GM18526 (cell line): ENCODE measurements at regions not wholly inside any gene's neighbourhood (a gene's known extent, or its start where the extent isn't known, plus 50 kb on each side); places are given as distances from the start of the nearest gene placed in this dataset.

Experiments used
- POLR2A ChIP-seq: IDR thresholded peaks from 3 replicates; pipeline ENCODE4 v1.6.1; 2011; ENCODE audit not compliant: insufficient read length; ENCODE audit errors: extremely low read depth

GRCh38 chr2:230644356-230644935, 68.2 kb upstream of the CAB39 start:
- no peak for TF ChIP-seq POLR2A

- no peak for TF ChIP-seq POLR2A
Observed at GRCh38 chr2:230648356-230648755, 64.3 kb upstream of the CAB39 start.

GRCh38 chr2:230650585-230651137, 62.0 kb upstream of the CAB39 start:
- no peak for TF ChIP-seq POLR2A

- TF ChIP-seq POLR2A = no peak
Observed at GRCh38 chr2:230654057-230654456, 58.6 kb upstream of the CAB39 start.

DNA sequence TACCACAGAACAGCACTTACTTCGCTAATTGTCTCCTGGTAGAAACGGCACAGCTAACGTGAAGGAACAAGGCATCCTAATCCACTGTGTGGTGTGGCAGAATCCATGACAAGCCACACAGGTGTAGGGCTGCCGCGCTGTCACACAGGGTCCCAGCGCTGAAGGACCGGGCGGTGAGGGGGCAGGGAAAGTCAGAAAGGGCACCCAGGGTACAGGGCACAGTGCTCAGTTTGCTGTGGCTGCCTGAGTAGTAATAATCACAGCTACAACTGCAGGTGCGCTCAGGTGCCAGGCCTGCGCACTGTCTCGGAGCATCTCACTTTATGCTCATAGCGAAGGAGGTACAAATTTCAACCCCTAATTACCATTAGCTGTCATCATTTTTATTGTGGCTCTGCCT, 55.2 kb upstream of the CAB39 start:
- no peak for TF ChIP-seq POLR2A

DNA sequence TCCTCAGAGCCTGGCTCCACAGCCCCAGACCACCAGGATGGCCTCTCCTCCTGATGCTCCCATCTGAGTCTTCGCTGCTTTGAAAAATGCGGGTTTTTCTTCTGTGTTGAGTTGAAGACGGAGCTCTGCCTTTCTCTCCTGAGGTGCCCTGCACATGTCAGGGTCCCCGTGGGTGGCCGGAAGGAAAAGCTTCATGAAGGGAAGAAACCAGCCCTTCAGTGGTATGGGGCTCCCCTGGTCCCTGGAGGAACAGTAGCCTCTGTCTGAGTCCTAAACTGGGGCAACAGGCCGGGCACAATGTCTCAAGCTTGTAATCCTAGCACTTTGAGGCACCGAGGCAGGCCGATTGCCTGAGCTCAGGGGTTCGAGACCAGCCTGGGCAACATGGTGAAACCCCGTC, 54.7 kb upstream of the CAB39 start:
- no peak for TF ChIP-seq POLR2A

GRCh38 chr2:230658577-230658876, 54.1 kb upstream of the CAB39 start:
- TF ChIP-seq POLR2A = peak; percentile 27

GRCh38 chr2:230658877-230659652, 53.6 kb upstream of the CAB39 start:
- peak; percentile 50 for TF ChIP-seq POLR2A

- TF ChIP-seq POLR2A = peak; percentile 36
Observed at GRCh38 chr2:230660294-230661060, 52.2 kb upstream of the CAB39 start.

DNA sequence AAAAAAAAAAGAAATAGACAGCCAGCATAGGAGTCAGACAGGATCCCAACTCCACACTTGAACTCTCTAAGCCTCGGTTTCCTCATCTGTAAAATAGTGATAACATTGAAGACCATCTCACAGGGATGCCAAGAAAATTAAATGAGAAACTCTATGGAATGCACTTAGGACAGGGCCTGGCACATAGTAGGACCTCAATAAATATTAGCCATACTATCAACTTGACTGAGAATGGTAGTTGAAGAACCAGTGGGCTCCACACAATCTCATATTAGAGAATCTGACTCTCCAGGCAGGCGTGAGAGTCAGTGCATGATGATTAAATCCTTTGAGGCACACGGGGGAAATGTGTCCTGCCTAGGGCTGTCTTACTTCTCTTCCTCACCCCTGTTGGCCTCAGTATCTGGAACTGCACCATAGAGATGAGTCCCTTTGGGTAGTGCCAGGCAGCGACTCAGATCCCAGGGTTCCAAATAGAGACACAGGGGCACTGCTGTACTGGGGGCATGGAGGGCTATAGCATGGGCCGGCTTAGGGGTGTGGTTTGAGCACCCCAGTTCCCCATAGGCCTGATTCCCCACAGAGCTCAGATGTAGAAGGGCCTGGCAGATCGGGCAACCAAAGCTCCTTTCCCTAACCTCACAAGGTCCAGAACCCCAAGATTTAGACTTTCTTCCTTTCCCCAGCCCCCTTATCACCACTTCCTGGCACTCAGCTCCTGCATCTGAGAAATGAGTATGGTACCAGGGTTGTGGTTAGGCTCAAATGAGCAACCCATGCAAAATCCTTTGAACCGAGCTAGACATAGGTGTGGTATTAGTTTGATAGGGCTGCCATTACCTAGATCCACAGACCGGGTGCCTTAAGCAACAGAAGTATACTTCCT, 51.3 kb upstream of the CAB39 start:
- peak; percentile 26 for TF ChIP-seq POLR2A
